Ramos (cell line): ENCODE measurements at regions not wholly inside any gene's neighbourhood (a gene's known extent, or its start where the extent isn't known, plus 50 kb on each side); places are given as distances from the start of the nearest gene placed in this dataset.
"Not testable (repeated sequence)": the region's sequence is repeated elsewhere in the genome, so short reads cannot be mapped to it uniquely, and the experiment has no call there.

Experiments used
- in situ Hi-C: fragments of 300-500 bp; cut with MboI; formaldehyde crosslinking; loops from one replicate; pipeline ENCODE4 v1.14.3; 2022; ENCODE audit warnings: low sequenced_read_pairs; ENCODE audit not compliant: unreplicated experiment

- in situ Hi-C loops = no loop called here
Measured at GRCh38 chr18:67455890-67456501, 60.5 kb downstream of the DSEL start.

GRCh38 chr18:67453901-67454300 lies 62.6 kb downstream of the DSEL start:
- in situ Hi-C loops = no loop called here

DNA sequence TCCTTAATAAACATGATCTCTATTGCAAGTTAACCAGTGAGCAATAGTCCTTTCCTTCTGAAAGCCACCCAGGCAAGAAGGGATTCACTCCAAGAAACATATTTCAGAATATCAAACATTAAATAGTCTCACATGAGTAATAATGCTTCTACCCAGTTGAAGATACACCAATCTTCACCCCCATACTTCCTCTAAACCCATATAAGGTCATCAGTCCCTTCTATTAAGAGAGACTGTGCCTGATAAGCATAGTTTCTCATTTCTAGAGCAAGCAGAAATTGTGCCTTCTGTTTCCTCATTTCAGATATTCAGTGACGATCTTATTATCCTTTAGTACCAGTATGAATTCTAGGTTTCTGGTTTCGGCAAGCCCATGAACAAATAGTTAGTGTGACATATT lies 64.6 kb downstream of the DSEL start:
- in situ Hi-C loops = no loop called here

DNA sequence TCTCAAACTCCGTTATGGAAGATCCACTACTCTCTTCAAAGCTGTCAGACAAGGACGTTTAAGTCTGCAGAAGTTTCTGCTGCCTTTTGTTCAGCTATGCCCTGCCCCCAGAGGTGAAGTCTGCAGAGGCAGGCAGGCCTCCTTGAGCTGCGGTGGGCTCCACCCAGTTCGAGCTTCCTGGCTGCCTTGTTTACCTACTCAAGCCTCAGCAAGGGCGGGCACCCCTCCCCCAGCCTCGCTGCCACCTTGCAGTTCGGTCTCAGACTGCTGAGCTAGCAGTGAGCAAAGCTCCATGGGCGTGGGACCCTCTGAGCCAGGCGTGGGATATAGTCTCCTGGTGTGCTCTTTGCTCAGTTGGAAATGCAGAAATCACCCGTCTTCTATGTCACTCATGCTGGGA lies 65.4 kb downstream of the DSEL start:
- in situ Hi-C loops = not testable (repeated sequence)

- in situ Hi-C loops = no loop called here
Measured at GRCh38 chr18:67433971-67434370, 82.5 kb downstream of the DSEL start.

DNA sequence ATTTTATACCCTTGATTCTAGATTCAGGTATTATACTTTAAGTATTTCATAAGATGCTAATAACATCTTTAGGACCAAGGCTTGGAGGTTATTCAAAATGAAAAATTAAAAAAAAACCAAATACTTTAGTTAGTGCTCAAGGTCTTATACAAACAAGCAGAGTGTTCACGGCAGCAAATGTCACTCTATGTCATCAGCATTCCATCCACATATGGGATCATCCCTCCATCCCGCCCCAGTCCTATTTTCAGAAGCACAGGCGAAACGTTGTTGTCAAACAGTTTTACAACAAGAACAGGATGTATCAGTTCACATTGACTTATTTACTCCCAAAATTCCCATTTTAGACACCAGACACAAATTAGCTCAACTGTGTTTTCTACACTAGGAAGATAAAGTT lies 83.7 kb downstream of the DSEL start:
- in situ Hi-C loops = no loop called here

DNA sequence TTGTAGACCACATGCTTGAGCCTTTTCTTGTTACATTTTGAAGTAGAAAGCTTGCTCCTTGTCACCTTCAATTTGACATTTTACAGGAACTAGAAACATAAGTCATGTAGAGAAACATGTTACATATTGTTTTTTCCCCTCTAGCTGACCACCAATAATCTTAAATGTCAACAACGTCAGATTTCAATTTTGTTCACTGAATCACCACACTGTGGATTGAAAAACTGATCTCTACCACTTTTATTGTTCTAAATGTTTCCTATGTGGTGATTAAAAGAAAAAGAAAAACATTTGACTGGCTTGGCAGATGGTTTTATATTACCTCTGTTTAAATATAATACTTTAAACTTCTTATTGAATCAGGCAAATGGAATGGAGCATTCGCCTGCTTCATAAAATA lies 87.7 kb downstream of the DSEL start:
- in situ Hi-C loops = no loop called here

- in situ Hi-C loops = no loop called here
Measured at GRCh38 chr18:67428158-67428557, 88.4 kb downstream of the DSEL start.

- in situ Hi-C loops = no loop called here
Measured at GRCh38 chr18:67426486-67426885, 90.0 kb downstream of the DSEL start.

GRCh38 chr18:67425672-67426071 lies 90.8 kb downstream of the DSEL start:
- in situ Hi-C loops = no loop called here

DNA sequence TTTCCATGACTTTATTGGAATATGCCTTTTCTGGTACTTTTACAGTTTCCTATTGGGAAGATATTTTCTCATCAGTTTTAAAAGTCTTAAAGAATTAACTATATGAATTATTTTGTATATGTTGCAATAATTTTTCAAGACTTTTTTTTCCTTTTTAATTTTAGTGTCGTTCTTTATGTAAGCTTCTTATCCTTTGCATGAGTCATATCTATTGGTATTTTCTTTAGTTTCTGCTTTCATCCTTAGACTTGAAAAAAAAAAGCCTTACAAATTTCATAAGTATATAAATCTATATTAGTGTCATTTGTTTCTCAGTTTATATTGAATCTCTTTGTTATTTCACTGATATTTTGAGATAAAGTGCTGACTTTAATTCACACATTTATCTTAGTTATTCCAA lies 94.9 kb downstream of the DSEL start:
- in situ Hi-C loops = no loop called here

GRCh38 chr18:67417864-67418523 lies 98.5 kb downstream of the DSEL start:
- in situ Hi-C loops = no loop called here

DNA sequence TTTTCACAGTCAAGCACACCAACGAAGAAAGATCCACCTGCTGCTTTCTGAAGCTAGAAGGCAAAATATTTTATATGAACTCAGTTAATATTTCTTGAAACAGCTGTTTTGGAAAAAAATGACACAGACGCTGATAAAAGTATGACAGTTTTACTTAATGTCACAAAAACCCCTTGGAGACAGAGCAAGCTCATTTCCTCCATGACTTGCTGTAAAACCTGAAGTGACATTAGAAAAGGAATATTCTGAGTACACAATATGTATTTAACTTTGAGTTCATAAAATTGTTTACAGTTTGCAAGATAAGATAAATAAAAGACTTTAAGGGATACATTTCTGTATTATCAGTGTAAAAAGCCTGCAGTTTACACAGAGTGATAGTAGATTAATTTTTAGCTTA lies 105.4 kb downstream of the DSEL start:
- in situ Hi-C loops = no loop called here

GRCh38 chr18:67410075-67411070 lies 106.1 kb downstream of the DSEL start:
- in situ Hi-C loops = no loop called here

GRCh38 chr18:67408240-67408639 lies 108.3 kb downstream of the DSEL start:
- in situ Hi-C loops = no loop called here

- in situ Hi-C loops = no loop called here
Measured at GRCh38 chr18:67406714-67407113, 109.8 kb downstream of the DSEL start.

- in situ Hi-C loops = no loop called here
Measured at GRCh38 chr18:67402543-67402942, 114.0 kb downstream of the DSEL start.

GRCh38 chr18:67400502-67401117 lies 115.9 kb downstream of the DSEL start:
- in situ Hi-C loops = no loop called here

DNA sequence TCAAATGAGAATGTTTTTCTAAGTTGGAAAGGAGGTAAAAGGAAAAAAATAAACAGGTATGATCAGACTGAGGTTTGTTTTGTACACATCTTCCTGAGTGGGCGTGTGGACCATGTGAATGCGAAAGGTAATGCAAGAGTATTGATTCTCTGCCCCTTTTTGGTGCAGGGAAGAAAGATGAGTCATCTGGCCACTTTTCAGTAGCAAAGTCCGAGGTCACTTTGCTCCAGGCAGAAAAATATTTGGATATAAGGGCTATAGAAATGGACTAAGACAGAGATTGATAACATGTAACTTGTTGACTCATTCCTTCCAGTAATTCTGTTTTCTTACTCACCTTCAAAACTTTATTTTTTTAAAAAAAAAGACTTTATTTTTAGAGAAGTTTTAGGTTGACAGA lies 130.5 kb downstream of the DSEL start:
- in situ Hi-C loops = no loop called here

DNA sequence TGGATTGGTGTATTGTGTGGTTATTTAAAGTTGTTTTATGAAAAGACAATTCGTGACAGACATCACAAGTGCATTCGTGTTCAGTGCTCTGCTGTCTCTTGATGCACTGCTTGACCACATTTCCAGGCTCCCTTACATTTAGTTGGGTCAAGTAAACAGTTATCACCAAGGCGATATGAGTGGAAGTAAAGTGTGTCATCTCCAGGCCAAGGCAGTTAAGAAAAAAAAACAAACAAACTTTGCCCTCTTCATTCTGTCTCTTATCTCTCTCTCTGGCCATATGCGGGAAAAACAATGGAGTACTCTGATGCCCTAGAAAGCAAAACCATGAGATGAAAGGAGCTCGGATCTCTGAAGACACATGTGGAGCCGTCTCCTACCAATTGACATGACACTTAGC lies 131.1 kb downstream of the DSEL start:
- in situ Hi-C loops = no loop called here

DNA sequence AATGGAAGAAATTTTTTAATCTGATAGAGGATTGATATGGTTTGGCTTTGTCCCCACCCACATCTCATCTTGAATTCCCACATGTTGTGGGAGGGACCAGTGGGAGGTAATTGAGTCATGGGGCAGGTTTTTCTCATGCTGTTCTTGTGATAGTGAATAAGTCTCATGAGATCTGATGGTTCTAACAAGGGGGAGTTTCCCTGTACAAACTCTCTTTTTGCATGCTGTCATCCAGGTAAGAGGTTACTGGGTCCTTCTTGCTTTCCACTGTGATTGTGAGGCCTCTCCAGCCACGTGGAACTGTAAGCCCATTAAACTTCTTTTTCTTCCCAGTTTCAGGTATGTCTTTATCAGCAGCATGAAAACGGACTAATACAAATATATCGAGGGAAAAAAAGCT lies 132.5 kb downstream of the DSEL start:
- in situ Hi-C loops = not testable (repeated sequence)
